PC-3 (cell line): ENCODE measurements at regions not wholly inside any gene's neighbourhood (a gene's known extent, or its start where the extent isn't known, plus 50 kb on each side); places are given as distances from the start of the nearest gene placed in this dataset.

Experiments used
- ATAC-seq: fragments of 200-7000 bp; cut with Tn5 transposase; 2 replicates; pipeline ENCODE4 v1.9.1; 2020; ENCODE audit warnings: mild to moderate bottlenecking, moderate library complexity
- BruUV-seq: library from RNA; stranded (reverse); fragments of 400-500 nt; replicated peaks from 2 replicates; lab custom pipeline; 2021; lab: Mats Ljungman, UMichigan
- CTCF ChIA-PET: fragments of 300-600 bp; sonication (Branson Sonifier 250); formaldehyde crosslinking; loops from one replicate; lab custom pipeline; 2022; ENCODE audit warnings: antibody characterized with exemption; lab: Charles Lee
- POLR2A ChIA-PET: fragments of 300-600 bp; sonication (Branson Sonifier 250); formaldehyde crosslinking; loops from one replicate; lab custom pipeline; 2022; ENCODE audit warnings: antibody characterized with exemption; ENCODE audit not compliant: unreplicated experiment; lab: Charles Lee
- DNase-seq: peaks from one replicate; pipeline ENCODE4 v3.0.0-alpha.2; 2015
- H2AFZ ChIP-seq: fragments of 300-600 bp; sonication (generic); 2 replicates; pipeline ENCODE4 v1.6.0; 2016; ENCODE audit warnings: antibody characterized with exemption, low read length
- H3F3A ChIP-seq: fragments of 300-600 bp; sonication (generic); one replicate; pipeline ENCODE4 v1.6.0; 2017; ENCODE audit warnings: antibody characterized with exemption, low read length, control low read depth, mild to moderate bottlenecking; ENCODE audit not compliant: unreplicated experiment
- H3K27ac ChIP-seq: fragments of 300-600 bp; sonication (generic); 2 replicates; pipeline ENCODE4 v1.5.1; 2016; ENCODE audit warnings: mild to moderate bottlenecking, low read length
- H3K27me3 ChIP-seq: fragments of 300-600 bp; sonication (generic); 2 replicates; pipeline ENCODE4 v1.6.1; 2016; ENCODE audit warnings: low read length, mixed read lengths
- H3K36me3 ChIP-seq: fragments of 300-600 bp; sonication (generic); 2 replicates; pipeline ENCODE4 v1.6.1; 2016; ENCODE audit warnings: low read depth, mixed run types, low read length, mixed read lengths
- H3K4me1 ChIP-seq: fragments of 300-600 bp; sonication (generic); 2 replicates; pipeline ENCODE4 v1.5.1; 2016; ENCODE audit warnings: low read length; ENCODE audit not compliant: insufficient read depth
- H3K4me2 ChIP-seq: fragments of 300-600 bp; sonication (generic); 2 replicates; pipeline ENCODE4 v1.6.0; 2016; ENCODE audit warnings: low read length
- H3K4me3 ChIP-seq: fragments of 300-600 bp; sonication (generic); 2 replicates; pipeline ENCODE4 v1.5.1; 2016; ENCODE audit warnings: mild to moderate bottlenecking, low read length, mixed read lengths
- H3K79me2 ChIP-seq: fragments of 300-600 bp; sonication (generic); 2 replicates; pipeline ENCODE4 v1.6.1; 2017; ENCODE audit warnings: low read length, mixed read lengths
- H3K9ac ChIP-seq: fragments of 300-600 bp; sonication (generic); 2 replicates; pipeline ENCODE4 v1.6.0; 2016; ENCODE audit warnings: mild to moderate bottlenecking, low read length
- H3K9me2 ChIP-seq: fragments of 300-600 bp; sonication (generic); replicated peaks from 2 replicates; pipeline ENCODE4 v1.6.1; 2016; ENCODE audit warnings: mixed run types, low read length, mixed read lengths
- H3K9me3 ChIP-seq: fragments of 300-600 bp; sonication (generic); 2 replicates; pipeline ENCODE4 v1.6.1; 2016; ENCODE audit warnings: low read length, mixed read lengths
- H4K20me1 ChIP-seq: fragments of 300-600 bp; sonication (generic); 2 replicates; pipeline ENCODE4 v1.6.1; 2016; ENCODE audit warnings: low read length, mixed read lengths
- EZH2 ChIP-seq: fragments of 300-600 bp; sonication (generic); IDR thresholded peaks from one replicate; pipeline ENCODE4 v1.6.1; 2017; ENCODE audit warnings: antibody characterized with exemption, mild to moderate bottlenecking, low read length; ENCODE audit not compliant: unreplicated experiment
- EZH2phosphoT487 ChIP-seq: fragments of 300-600 bp; sonication (generic); IDR thresholded peaks from 2 replicates; pipeline ENCODE4 v1.6.1; 2018; ENCODE audit warnings: mild to moderate bottlenecking, antibody characterized with exemption, low read length, borderline replicate concordance
- intact Hi-C: fragments of 100-400 bp; cut with micrococcal nuclease; formaldehyde crosslinking; loops from 2 replicates; pipeline ENCODE4 v1.9.0; 2023
- TF ChIP-seq, protein P1 (sequence below): fragments of 300-600 bp; sonication (generic); conservative IDR thresholded peaks from 2 replicates; pipeline ENCODE4 v1.5.1; 2017; ENCODE audit warnings: antibody characterized with exemption, low read depth, mild to moderate bottlenecking, low read length

DNA sequence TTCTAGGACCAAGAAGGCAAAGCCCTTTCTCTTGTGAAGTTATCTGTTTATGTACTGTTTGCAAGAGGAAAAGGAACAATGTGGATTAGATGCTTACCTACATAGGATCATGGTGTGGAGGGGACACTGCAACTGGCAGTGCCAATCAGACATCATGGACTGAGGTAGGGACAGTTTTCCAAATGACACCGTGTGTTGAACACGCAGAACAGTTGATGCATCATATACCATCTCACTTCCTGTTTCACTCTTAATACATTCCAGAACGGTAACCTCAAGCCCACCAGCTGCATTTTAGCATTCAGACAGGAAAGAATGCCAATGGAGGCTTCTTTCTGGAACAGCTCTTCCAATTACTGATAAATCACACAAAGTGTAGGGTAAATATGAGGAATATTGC, 397.7 kb upstream of the LMCD1 start:
- no peak for ATAC-seq
- no peak overlapping the region for H3K4me2 ChIP-seq
- CTCF ChIA-PET = no interaction called here

DNA sequence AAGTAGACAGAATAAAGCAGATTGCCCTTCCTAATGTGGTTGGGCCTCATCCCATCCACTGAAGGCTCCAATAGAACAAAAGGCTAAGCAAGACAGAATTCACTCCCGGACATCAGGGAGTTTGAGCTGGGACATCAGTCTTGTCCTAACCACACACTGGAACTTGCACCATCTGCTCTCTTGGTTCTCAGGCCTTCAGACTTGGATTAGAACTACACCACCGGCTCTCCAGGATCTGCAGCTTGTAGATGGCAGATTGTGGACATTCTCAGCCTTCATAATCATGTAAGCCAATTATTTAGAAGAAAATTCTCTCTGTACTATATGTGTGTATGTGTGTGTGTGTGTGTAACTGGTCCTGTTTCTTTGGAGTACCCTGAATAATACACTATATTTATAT, 394.7 kb upstream of the LMCD1 start:
- H3K4me2 ChIP-seq = no peak overlapping the region
- no peaks in the 10 kb centered on the region for H3K36me3 ChIP-seq
- H4K20me1 ChIP-seq = no peaks in the 10 kb centered on the region
- no peaks in the 10 kb centered on the region for H3K9me3 ChIP-seq
- no peaks in the 10 kb centered on the region for H3F3A ChIP-seq
- no peak overlapping the region for H3K4me3 ChIP-seq
- no peaks in the 10 kb centered on the region for H3K79me2 ChIP-seq
- H3K9ac ChIP-seq = no peak overlapping the region
- ChIA-PET POLR2A (no interaction called here), CTCF (no interaction called here)
- no TSS peak for BruUV-seq
- H2AFZ ChIP-seq = no peak overlapping the region
- intact Hi-C loops = no loop called here
- TF ChIP-seq EZH2 (no peak), EZH2phosphoT487 (no peak)
- TF ChIP-seq, protein P1, sequence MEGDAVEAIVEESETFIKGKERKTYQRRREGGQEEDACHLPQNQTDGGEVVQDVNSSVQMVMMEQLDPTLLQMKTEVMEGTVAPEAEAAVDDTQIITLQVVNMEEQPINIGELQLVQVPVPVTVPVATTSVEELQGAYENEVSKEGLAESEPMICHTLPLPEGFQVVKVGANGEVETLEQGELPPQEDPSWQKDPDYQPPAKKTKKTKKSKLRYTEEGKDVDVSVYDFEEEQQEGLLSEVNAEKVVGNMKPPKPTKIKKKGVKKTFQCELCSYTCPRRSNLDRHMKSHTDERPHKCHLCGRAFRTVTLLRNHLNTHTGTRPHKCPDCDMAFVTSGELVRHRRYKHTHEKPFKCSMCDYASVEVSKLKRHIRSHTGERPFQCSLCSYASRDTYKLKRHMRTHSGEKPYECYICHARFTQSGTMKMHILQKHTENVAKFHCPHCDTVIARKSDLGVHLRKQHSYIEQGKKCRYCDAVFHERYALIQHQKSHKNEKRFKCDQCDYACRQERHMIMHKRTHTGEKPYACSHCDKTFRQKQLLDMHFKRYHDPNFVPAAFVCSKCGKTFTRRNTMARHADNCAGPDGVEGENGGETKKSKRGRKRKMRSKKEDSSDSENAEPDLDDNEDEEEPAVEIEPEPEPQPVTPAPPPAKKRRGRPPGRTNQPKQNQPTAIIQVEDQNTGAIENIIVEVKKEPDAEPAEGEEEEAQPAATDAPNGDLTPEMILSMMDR = no peak
- H3K27me3 ChIP-seq = peaks cover 33% of the 10 kb centered on the region
- no peaks in the 10 kb centered on the region for H3K4me1 ChIP-seq
- ATAC-seq = no peak
- DNase-seq = no peak
- no peaks in the 10 kb centered on the region for H3K9me2 ChIP-seq
- H3K27ac ChIP-seq = no peak overlapping the region

More for the DNA sequence above, 397.7 kb upstream of the LMCD1 start:
- Histone ChIP-seq H3K9me2 (no peaks in the 10 kb centered on the region), H2AFZ (no peak overlapping the region), H3K4me3 (no peak overlapping the region), H3F3A (no peaks in the 10 kb centered on the region), H3K4me1 (no peaks in the 10 kb centered on the region), H3K9ac (no peak overlapping the region), H4K20me1 (no peaks in the 10 kb centered on the region), H3K9me3 (no peaks in the 10 kb centered on the region), H3K36me3 (no peaks in the 10 kb centered on the region), H3K79me2 (no peaks in the 10 kb centered on the region), H3K27ac (no peak overlapping the region), H3K27me3 (peaks cover 34% of the 10 kb centered on the region)
- POLR2A ChIA-PET = no interaction called here
- intact Hi-C loops = no loop called here
- no TSS peak for BruUV-seq
- DNase-seq = no peak
- TF ChIP-seq, protein P1 = no peak
- TF ChIP-seq EZH2phosphoT487 (no peak), EZH2 (no peak)

DNA sequence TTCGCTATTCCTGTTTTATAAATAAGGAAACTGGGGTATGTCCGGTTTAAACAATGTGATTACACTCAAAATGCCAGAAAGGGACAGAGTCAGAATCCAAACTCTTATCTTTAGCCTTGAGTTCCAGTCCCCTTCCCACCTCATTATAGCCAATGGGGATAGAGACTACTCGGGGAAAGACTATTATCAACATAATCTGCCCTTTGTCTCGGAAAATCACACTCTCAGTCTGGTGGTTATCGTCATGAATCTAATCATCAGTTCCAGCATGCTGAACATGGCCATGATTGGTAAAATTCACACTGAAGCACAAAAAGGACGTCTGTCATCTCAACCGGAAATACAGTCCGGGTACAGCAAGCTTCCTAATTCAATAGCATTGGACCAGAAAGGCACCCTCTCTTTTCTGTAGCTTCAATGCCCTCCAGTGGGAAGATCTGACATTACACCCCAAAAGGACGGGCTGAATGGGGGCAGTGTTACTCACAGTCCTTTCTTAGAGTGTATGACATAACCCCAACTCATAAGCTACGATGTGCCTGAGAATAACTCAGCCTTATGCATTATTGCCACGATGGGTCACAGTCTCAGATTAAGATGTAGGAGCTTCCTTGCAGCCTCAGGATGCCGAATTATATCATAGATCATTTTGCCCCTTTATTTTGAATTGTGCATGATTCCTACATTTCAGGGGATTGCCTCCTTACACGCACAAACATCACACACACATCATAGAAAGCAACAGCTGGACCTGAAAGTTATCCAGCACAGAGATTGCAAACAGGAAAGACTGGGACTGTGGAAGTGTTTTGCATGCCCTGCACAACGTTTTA, 390.4 kb upstream of the LMCD1 start:
- Histone ChIP-seq H3K79me2 (no peaks in the 10 kb centered on the region), H3F3A (no peaks in the 10 kb centered on the region), H3K4me1 (no peaks in the 10 kb centered on the region), H3K9me3 (no peaks in the 10 kb centered on the region), H3K9ac (no peak overlapping the region), H3K4me2 (peak overlapping the region; percentile 29; the same call in 1 of the 2 replicates), H3K36me3 (no peaks in the 10 kb centered on the region), H3K27ac (no peak overlapping the region), H3K9me2 (no peaks in the 10 kb centered on the region), H2AFZ (peak overlapping the region; percentile 20; the same call in 1 of the 2 replicates), H3K27me3 (no peaks in the 10 kb centered on the region; the same call in 1 of the 2 replicates), H4K20me1 (no peaks in the 10 kb centered on the region), H3K4me3 (no peak overlapping the region)
- BruUV-seq = no TSS peak
- POLR2A ChIA-PET = no interaction called here
- intact Hi-C loops = no loop called here
- DNase-seq (peak; percentile 79), ATAC-seq (peak; percentile 77)
- CTCF ChIA-PET = interaction anchor here (0.6 kb wide), 1 partner anchor 85 kb away, joined by 3 read pairs; no protein-coding TSS in a partner anchor
- TF ChIP-seq EZH2phosphoT487 = no peak
- TF ChIP-seq, protein P1 = peak; percentile 80
